Breast epithelium (tissue), 4 donors: ENCODE measurements at regions not wholly inside any gene's neighbourhood (a gene's known extent, or its start where the extent isn't known, plus 50 kb on each side); places are given as distances from the start of the nearest gene placed in this dataset.

ENCODE experiments used
- DNase-seq, 2 donors: peaks; one replicate each; pipeline ENCODE4 v3.0.0-alpha.2; 2019; ENCODE audit warnings: low spot score in 2 of 2
- H3K27ac ChIP-seq, 2 donors: fragments of 200-600 bp; sonication (generic) in 1 of 2; one replicate each; pipeline ENCODE4 v1.5.1; 2016 to 2019; ENCODE audit warnings: mild to moderate bottlenecking in 1 of 2
- H3K27me3 ChIP-seq, 2 donors: fragments of 200-600 bp; sonication (generic) in 1 of 2; one replicate each; pipeline versions ENCODE4 v1.5.1 to v1.6.0; 2017 to 2019; ENCODE audit warnings: control low read depth in 1 of 2, mild to moderate bottlenecking in 1 of 2
- H3K36me3 ChIP-seq: fragments of 200-600 bp; one replicate; pipeline ENCODE4 v1.5.1; 2019
- H3K4me1 ChIP-seq, 2 donors: fragments of 200-600 bp; sonication (generic); one replicate each; pipeline ENCODE4 v1.5.1; 2016 to 2019; ENCODE audit warnings: control low read depth in 1 of 2
- H3K4me3 ChIP-seq, 3 donors: fragments of 200-600 bp; sonication (generic); 1 replicate in 2 of 3; 2 replicates in 1 of 3; pipeline ENCODE4 v1.5.1; 2016 to 2019; ENCODE audit warnings: mild to moderate bottlenecking in 3 of 3, moderate library complexity in 2 of 3
- H3K9me3 ChIP-seq, 2 donors: fragments of 200-600 bp; sonication (generic) in 1 of 2; one replicate each; pipeline ENCODE4 v1.5.1; 2016 to 2019; ENCODE audit warnings: control low read depth in 1 of 2
- CTCF ChIP-seq, 3 donors: fragments of 450-650 bp; IDR thresholded peaks; one replicate each; pipeline ENCODE4 v1.5.1; 2016 to 2017; ENCODE audit warnings: antibody characterized with exemption in 3 of 3, mild to moderate bottlenecking in 3 of 3, moderate library complexity in 3 of 3
- POLR2A ChIP-seq: fragments of 450-650 bp; IDR thresholded peaks from one replicate; pipeline ENCODE4 v1.6.1; 2016; ENCODE audit warnings: antibody characterized with exemption, mild to moderate bottlenecking, moderate library complexity
- POLR2AphosphoS5 ChIP-seq, 3 donors: sonication (generic); formaldehyde crosslinking; IDR thresholded peaks; one replicate each; pipeline ENCODE4 v1.6.1; 2017; ENCODE audit warnings: antibody characterized with exemption in 3 of 3
- intact Hi-C: fragments of 100-400 bp; cut with DNase I; formaldehyde crosslinking; loops from one replicate; pipeline ENCODE4 v1.15.1; 2023; ENCODE audit warnings: low total_unique reads

- Histone ChIP-seq H3K4me1 (no peaks in the 10 kb centered on the region), H3K36me3 (no peaks in the 10 kb centered on the region), H3K9me3 (no peaks in the 10 kb centered on the region), H3K27ac (peak overlapping the region in 1 of 2 donors; percentile 19), H3K27me3 (no peaks in the 10 kb centered on the region), H3K4me3 (no peak overlapping the region)
- no peak for DNase-seq
- intact Hi-C loops = no loop called here
- no peak for TF ChIP-seq POLR2AphosphoS5 (IDR thresholded peaks at IDR 0.05)
These were observed 158.9 kb upstream of the BTG1 start for GRCh38 chr12:92304371-92305055.

- H3K4me3 ChIP-seq = no peak overlapping the region
- no peaks in the 10 kb centered on the region for H3K27me3 ChIP-seq
- TF ChIP-seq POLR2AphosphoS5 (IDR thresholded peaks at IDR 0.05) (no peak), POLR2A (no peak), CTCF (IDR thresholded peaks at IDR 0.05) (no peak)
- H3K9me3 ChIP-seq = no peaks in the 10 kb centered on the region
- no peaks in the 10 kb centered on the region for H3K36me3 ChIP-seq
- no peak for DNase-seq
- H3K4me1 ChIP-seq = no peaks in the 10 kb centered on the region
- intact Hi-C loops = no loop called here
- H3K27ac ChIP-seq = no peak overlapping the region
These were observed 156.6 kb upstream of the BTG1 start for GRCh38 chr12:92302041-92302829.

DNA sequence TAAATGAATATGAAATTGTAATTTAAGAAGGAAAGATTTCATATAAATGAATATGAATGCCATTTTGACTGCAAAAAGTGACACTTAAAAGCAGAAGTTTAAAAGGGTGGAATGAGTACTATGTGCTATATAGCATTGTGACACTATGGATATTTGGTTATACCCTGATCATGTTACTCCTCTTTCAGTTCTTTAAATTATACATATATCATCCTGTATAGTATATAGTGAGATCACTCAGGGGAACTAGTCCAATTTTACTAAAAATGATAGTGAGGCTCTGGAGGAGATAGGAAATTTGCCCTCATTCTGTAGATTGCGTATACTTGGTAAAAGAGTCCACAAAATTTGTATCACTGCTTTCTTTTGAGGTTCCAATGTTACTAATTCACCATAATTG, 155.7 kb upstream of the BTG1 start:
- Histone ChIP-seq H3K4me3 (no peak overlapping the region), H3K27ac (no peak overlapping the region), H3K27me3 (no peaks in the 10 kb centered on the region), H3K4me1 (no peaks in the 10 kb centered on the region), H3K36me3 (no peaks in the 10 kb centered on the region), H3K9me3 (no peaks in the 10 kb centered on the region)
- DNase-seq = no peak
- intact Hi-C loops = no loop called here
- TF ChIP-seq CTCF (IDR thresholded peaks at IDR 0.05) = no peak

GRCh38 chr12:92300777-92301176, 155.1 kb upstream of the BTG1 start:
- Histone ChIP-seq H3K27ac (no peak overlapping the region), H3K4me1 (no peaks in the 10 kb centered on the region), H3K36me3 (no peaks in the 10 kb centered on the region), H3K4me3 (no peak overlapping the region), H3K9me3 (no peaks in the 10 kb centered on the region), H3K27me3 (no peaks in the 10 kb centered on the region)
- TF ChIP-seq POLR2A = no peak
- no peak for TF ChIP-seq CTCF (IDR thresholded peaks at IDR 0.05)
- TF ChIP-seq POLR2AphosphoS5 (IDR thresholded peaks at IDR 0.05) = no peak
- intact Hi-C loops = no loop called here
- no peak for DNase-seq

- no peaks in the 10 kb centered on the region for H3K4me1 ChIP-seq
- H3K36me3 ChIP-seq = no peaks in the 10 kb centered on the region
- no peak overlapping the region for H3K27ac ChIP-seq
- H3K27me3 ChIP-seq = no peaks in the 10 kb centered on the region
- no peak for TF ChIP-seq POLR2A
- no peak for TF ChIP-seq POLR2AphosphoS5 (IDR thresholded peaks at IDR 0.05)
- no peak for TF ChIP-seq CTCF (IDR thresholded peaks at IDR 0.05)
- H3K4me3 ChIP-seq = no peak overlapping the region
- no peaks in the 10 kb centered on the region for H3K9me3 ChIP-seq
- DNase-seq = no peak
- intact Hi-C loops = no loop called here
These were observed 154.1 kb upstream of the BTG1 start for GRCh38 chr12:92299744-92300143.
